ENCODE measurements at regions not wholly inside any gene's neighbourhood (a gene's known extent, or its start where the extent isn't known, plus 50 kb on each side); places are given as distances from the start of the nearest gene placed in this dataset.

DNA sequence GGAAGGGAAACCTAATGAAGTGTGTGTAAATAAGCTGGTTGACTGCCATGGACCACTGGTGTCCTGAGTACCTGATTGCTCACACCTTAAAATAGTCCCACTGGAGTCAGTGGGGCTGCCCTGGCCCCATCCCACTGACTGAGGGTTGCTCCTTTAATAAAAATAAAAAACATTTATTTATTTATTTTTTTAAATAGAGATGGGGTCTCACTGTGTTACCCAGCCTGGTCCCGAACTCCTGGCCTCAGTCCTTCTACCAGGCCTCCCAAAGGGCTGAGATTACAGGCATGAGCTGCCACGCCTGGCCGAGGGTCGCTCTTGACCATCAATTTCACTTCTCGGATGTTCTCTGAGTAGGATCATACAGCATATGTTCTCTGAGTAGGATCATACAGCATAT lies 394.2 kb upstream of the IRX2 start:
- Histone ChIP-seq H3K36me3 (no peaks in the 10 kb centered on the region), H3K4me3 (no peak overlapping the region), H3K27ac (no peak overlapping the region), H3K4me1 (no peaks in the 10 kb centered on the region), H3K27me3 (no peaks in the 10 kb centered on the region), H3K9me3 (no peaks in the 10 kb centered on the region)
- in situ Hi-C loops (cut with MboI; ENCODE audit: low sequenced_read_pairs in 4 of 4) = no loop called here
- intact Hi-C loops (cut with DNase I; ENCODE audit: low total_unique reads) = no loop called here
- TF ChIP-seq POLR2A (IDR thresholded peaks at IDR 0.05) = no peak
- TF ChIP-seq, protein P1, sequence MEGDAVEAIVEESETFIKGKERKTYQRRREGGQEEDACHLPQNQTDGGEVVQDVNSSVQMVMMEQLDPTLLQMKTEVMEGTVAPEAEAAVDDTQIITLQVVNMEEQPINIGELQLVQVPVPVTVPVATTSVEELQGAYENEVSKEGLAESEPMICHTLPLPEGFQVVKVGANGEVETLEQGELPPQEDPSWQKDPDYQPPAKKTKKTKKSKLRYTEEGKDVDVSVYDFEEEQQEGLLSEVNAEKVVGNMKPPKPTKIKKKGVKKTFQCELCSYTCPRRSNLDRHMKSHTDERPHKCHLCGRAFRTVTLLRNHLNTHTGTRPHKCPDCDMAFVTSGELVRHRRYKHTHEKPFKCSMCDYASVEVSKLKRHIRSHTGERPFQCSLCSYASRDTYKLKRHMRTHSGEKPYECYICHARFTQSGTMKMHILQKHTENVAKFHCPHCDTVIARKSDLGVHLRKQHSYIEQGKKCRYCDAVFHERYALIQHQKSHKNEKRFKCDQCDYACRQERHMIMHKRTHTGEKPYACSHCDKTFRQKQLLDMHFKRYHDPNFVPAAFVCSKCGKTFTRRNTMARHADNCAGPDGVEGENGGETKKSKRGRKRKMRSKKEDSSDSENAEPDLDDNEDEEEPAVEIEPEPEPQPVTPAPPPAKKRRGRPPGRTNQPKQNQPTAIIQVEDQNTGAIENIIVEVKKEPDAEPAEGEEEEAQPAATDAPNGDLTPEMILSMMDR (IDR thresholded peaks at IDR 0.05 in 4 of 5, conservative IDR thresholded peaks at IDR 0.05 in 1 of 5) = no peak
- DNase-seq (no peak), ATAC-seq (no peak)

DNA sequence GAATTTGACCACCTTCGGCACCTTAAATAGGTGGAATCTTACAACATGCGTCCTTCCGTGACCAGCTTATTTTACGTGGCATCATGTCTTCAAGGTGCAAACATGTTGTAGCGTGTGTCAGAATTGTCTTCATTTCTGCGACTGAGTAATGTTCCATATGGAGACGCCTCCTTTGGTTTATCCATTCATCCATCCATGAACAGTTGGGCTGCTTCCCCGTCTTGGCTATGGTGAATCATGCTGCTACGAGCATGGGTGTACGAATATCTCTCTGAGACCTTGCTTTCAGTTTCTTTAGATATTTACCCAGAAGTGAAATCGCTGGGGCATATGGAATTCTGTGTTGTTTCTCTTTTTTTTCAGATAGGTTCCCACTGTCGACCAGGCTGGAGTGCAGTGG lies 391.9 kb upstream of the IRX2 start:
- H3K4me1 ChIP-seq = no peaks in the 10 kb centered on the region
- H3K27me3 ChIP-seq = no peaks in the 10 kb centered on the region
- in situ Hi-C loops (cut with MboI; ENCODE audit: low sequenced_read_pairs in 4 of 4) = no loop called here
- no peak overlapping the region for H3K27ac ChIP-seq
- intact Hi-C loops (cut with DNase I; ENCODE audit: low total_unique reads) = no loop called here
- no peaks in the 10 kb centered on the region for H3K9me3 ChIP-seq
- TF ChIP-seq, protein P1 (IDR thresholded peaks at IDR 0.05 in 4 of 5, conservative IDR thresholded peaks at IDR 0.05 in 1 of 5) = no peak
- no peak for TF ChIP-seq POLR2A (IDR thresholded peaks at IDR 0.05)
- ATAC-seq (no peak), DNase-seq (no peak)
- no peak overlapping the region for H3K4me3 ChIP-seq
- H3K36me3 ChIP-seq = no peaks in the 10 kb centered on the region

DNA sequence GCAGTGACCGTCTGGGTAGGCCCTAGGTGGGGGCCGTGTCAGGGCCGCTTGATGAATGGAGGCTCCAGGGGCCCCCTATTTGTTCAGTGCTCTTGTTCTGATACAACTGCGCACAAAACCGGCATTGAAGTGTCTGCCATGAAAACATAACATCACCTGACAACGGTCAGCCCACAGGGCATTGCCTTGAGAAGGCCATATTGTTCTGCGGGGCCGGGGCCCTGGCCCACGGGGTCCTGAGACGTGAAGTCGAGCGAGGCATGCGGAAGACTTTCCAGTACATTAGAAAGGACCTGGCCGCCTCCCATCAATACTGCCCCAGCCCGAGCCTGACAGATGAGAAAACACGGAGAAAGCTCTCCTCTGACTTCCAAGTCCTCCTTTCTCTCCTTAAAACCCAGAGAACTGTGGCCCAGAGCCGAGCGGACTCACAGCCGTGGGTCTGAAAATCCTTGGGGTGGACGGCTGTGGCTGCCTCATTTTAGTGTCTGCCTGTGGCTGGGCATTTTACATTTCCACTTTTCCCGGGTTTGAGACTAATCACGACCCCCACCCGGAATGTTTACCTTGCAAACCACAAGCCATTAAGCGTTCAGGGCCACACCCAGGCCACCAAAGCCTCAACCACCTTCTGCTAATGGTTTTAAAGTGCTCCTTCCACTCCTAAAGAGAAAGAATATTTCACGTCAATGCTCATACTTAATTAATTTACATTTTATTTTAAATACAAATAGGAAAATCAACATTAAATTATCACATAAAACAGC lies 391.0 kb upstream of the IRX2 start:
- no peak for ATAC-seq
- intact Hi-C loops (cut with DNase I; ENCODE audit: low total_unique reads) = no loop called here
- no peaks in the 10 kb centered on the region for H3K9me3 ChIP-seq
- H3K27ac ChIP-seq = no peak overlapping the region
- H3K27me3 ChIP-seq = no peaks in the 10 kb centered on the region
- TF ChIP-seq, protein P1 (IDR thresholded peaks at IDR 0.05 in 4 of 5, conservative IDR thresholded peaks at IDR 0.05 in 1 of 5) = no peak
- TF ChIP-seq POLR2A (IDR thresholded peaks at IDR 0.05) = no peak
- DNase-seq = no peak
- no peak overlapping the region for H3K4me3 ChIP-seq
- no peaks in the 10 kb centered on the region for H3K4me1 ChIP-seq
- in situ Hi-C loops (cut with MboI; ENCODE audit: low sequenced_read_pairs in 4 of 4) = no loop called here
- no peaks in the 10 kb centered on the region for H3K36me3 ChIP-seq

DNA sequence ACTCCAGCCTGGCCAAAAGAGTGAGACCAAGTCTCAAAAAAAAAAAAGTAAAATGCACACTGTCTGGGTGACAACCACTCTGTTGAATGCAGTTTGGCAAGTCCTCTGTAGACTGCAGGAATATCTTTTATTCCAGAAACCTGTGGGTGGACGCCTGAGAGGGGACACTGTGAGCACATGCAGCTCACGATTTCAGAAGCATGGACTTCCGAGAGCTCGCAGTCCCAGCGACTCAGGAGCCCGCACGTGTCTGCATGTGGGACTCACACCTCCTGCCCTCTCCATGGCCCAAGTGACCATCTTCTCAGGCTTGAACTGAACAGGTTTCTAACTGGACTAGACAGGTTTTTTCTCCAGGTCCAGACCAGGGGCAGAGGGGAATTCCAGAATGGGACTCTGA lies 388.6 kb upstream of the IRX2 start:
- no peak overlapping the region for H3K27ac ChIP-seq
- H3K4me3 ChIP-seq = no peak overlapping the region
- ATAC-seq = no peak
- TF ChIP-seq POLR2A (IDR thresholded peaks at IDR 0.05) = no peak
- TF ChIP-seq, protein P1 (IDR thresholded peaks at IDR 0.05 in 4 of 5, conservative IDR thresholded peaks at IDR 0.05 in 1 of 5) = no peak
- H3K27me3 ChIP-seq = no peaks in the 10 kb centered on the region
- no peaks in the 10 kb centered on the region for H3K36me3 ChIP-seq
- H3K9me3 ChIP-seq = no peaks in the 10 kb centered on the region
- intact Hi-C loops (cut with DNase I; ENCODE audit: low total_unique reads) (no loop called here), in situ Hi-C loops (cut with MboI; ENCODE audit: low sequenced_read_pairs in 4 of 4) (no loop called here)
- DNase-seq = no peak
- H3K4me1 ChIP-seq = no peaks in the 10 kb centered on the region

DNA sequence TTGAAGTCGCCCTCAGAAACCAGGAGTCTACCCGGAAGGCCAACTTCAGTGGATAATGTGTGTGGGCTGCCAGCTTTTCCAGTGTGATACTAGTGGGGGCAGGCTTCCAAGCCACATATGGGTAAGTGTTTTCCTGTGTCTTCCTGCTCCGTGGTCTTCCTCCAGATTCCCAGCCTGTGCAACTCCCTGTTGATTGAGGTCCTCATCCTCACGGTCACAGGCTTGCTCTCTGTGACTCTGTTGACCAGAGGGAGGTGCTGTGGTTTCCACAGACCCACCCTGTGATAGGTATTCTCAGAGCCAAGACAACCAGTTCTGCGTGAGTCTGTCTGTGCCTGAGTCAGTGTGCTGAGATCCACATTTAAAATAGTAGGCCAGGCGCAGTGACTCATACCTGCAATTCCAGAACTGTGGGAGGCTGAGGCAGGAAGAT lies 388.0 kb upstream of the IRX2 start:
- no peak for TF ChIP-seq POLR2A (IDR thresholded peaks at IDR 0.05)
- TF ChIP-seq, protein P1 (IDR thresholded peaks at IDR 0.05 in 4 of 5, conservative IDR thresholded peaks at IDR 0.05 in 1 of 5) = no peak
- in situ Hi-C loops (cut with MboI; ENCODE audit: low sequenced_read_pairs in 4 of 4) (no loop called here), intact Hi-C loops (cut with DNase I; ENCODE audit: low total_unique reads) (no loop called here)
- Histone ChIP-seq H3K36me3 (no peaks in the 10 kb centered on the region), H3K27me3 (no peaks in the 10 kb centered on the region), H3K4me1 (no peaks in the 10 kb centered on the region), H3K9me3 (no peaks in the 10 kb centered on the region), H3K4me3 (no peak overlapping the region), H3K27ac (no peak overlapping the region)
- DNase-seq = no peak
- ATAC-seq = no peak
